HepG2 (cell line): ENCODE measurements at regions not wholly inside any gene's neighbourhood (a gene's known extent, or its start where the extent isn't known, plus 50 kb on each side); places are given as distances from the start of the nearest gene placed in this dataset.

Experiments
- CBX1 ChIP-seq: IDR thresholded peaks from one replicate; pipeline ENCODE4 v1.6.1; 2016; ENCODE audit warnings: antibody characterized with exemption, low read depth
- FOXK2 ChIP-seq: fragments of 450-650 bp; IDR thresholded peaks from 2 replicates; pipeline ENCODE4 v1.6.1; 2016
- MAZ ChIP-seq, 2 experiments: sonication (generic) in 1 of 2; formaldehyde crosslinking in 1 of 2; IDR thresholded peaks; 2 replicates each; pipeline versions ENCODE4 v1.5.0 to v1.6.1; 2012 to 2020; ENCODE audit warnings: low read depth in 2 of 2, mild to moderate bottlenecking in 2 of 2, borderline replicate concordance in 1 of 2, improper control_type of control experiment in 1 of 2, low read length in 1 of 2, missing genetic modification reagents in 1 of 2, moderate library complexity in 1 of 2
- POLR2AphosphoS5 ChIP-seq: IDR thresholded peaks from 2 replicates; pipeline ENCODE4 v1.6.1; 2012; ENCODE audit warnings: low read depth, low read length
- ZBTB8A ChIP-seq: sonication (generic); formaldehyde crosslinking; IDR thresholded peaks from 2 replicates; pipeline ENCODE4 v1.4.0; 2020; ENCODE audit warnings: mild to moderate bottlenecking, low read depth, missing genetic modification reagents, borderline replicate concordance
- ZNF766 ChIP-seq: sonication (generic); formaldehyde crosslinking; IDR thresholded peaks from 2 replicates; pipeline ENCODE4 v1.5.0; 2020; ENCODE audit warnings: missing genetic modification reagents, borderline replicate concordance
- TF ChIP-seq, protein P1 (sequence below): sonication (generic); formaldehyde crosslinking; IDR thresholded peaks from 2 replicates; pipeline ENCODE4 v1.5.0; 2020; ENCODE audit warnings: mild to moderate bottlenecking, missing genetic modification reagents, moderate library complexity
- TF ChIP-seq, protein P2 (sequence below): sonication (generic); formaldehyde crosslinking; IDR thresholded peaks from 2 replicates; pipeline ENCODE4 v1.4.0; 2020; ENCODE audit warnings: missing genetic modification reagents
- TF ChIP-seq, protein P3 (sequence below): sonication (generic); formaldehyde crosslinking; IDR thresholded peaks from 2 replicates; pipeline ENCODE4 v1.4.0; 2020; ENCODE audit warnings: missing genetic modification reagents

DNA sequence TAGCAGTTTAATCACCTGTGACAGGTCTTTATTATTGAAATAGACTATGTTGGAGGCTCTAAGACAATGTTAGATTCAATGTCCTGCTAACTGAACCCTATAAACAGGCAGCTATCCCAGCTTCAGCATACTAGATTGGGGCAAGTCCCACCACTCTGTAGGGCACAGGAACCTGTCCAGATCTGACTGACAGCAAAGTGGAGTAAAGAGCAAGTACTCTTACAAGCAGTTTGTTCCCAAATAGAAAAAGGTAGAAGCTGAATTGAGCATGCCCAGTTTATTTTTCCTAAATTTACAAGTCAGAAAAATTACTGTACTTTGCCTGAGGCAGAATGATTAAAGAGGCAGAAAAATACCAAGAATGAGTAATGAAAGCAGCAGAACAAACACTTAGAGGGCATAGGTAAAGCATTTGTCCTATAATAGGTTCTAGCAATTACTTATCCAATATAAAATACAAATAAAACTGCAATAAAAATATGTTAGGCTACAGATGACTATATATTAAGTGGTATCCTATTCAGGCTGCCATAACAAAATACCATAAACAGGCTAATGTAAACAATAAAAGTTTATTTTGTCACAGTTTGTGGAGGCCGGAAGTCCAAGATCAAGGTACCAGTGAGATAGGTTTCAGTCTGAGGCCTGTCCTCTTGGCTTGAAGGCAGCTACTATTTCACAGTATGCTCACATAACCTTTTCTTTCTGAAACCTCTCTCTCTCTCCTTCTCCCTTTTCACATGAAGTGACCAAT, 868.2 kb downstream of the C12orf50 start:
- TF ChIP-seq MAZ (IDR thresholded peaks at IDR 0.05; ENCODE audit: borderline replicate concordance, low read depth, low read length), result no peak
- TF ChIP-seq MAZ (CRISPR knock-in tag; IDR thresholded peaks at IDR 0.05; ENCODE audit: low read depth), result no peak
- TF ChIP-seq, protein P1, sequence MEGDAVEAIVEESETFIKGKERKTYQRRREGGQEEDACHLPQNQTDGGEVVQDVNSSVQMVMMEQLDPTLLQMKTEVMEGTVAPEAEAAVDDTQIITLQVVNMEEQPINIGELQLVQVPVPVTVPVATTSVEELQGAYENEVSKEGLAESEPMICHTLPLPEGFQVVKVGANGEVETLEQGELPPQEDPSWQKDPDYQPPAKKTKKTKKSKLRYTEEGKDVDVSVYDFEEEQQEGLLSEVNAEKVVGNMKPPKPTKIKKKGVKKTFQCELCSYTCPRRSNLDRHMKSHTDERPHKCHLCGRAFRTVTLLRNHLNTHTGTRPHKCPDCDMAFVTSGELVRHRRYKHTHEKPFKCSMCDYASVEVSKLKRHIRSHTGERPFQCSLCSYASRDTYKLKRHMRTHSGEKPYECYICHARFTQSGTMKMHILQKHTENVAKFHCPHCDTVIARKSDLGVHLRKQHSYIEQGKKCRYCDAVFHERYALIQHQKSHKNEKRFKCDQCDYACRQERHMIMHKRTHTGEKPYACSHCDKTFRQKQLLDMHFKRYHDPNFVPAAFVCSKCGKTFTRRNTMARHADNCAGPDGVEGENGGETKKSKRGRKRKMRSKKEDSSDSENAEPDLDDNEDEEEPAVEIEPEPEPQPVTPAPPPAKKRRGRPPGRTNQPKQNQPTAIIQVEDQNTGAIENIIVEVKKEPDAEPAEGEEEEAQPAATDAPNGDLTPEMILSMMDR (CRISPR knock-in tag), result no peak
- no peak for TF ChIP-seq POLR2AphosphoS5
- no peak for TF ChIP-seq ZBTB8A (CRISPR knock-in tag)
- no peak for TF ChIP-seq FOXK2
- TF ChIP-seq, protein P2, sequence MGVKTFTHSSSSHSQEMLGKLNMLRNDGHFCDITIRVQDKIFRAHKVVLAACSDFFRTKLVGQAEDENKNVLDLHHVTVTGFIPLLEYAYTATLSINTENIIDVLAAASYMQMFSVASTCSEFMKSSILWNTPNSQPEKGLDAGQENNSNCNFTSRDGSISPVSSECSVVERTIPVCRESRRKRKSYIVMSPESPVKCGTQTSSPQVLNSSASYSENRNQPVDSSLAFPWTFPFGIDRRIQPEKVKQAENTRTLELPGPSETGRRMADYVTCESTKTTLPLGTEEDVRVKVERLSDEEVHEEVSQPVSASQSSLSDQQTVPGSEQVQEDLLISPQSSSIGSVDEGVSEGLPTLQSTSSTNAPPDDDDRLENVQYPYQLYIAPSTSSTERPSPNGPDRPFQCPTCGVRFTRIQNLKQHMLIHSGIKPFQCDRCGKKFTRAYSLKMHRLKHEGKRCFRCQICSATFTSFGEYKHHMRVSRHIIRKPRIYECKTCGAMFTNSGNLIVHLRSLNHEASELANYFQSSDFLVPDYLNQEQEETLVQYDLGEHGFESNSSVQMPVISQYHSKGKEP (CRISPR knock-in tag), result no peak
- no peak for TF ChIP-seq CBX1
- no peak for TF ChIP-seq ZNF766 (CRISPR knock-in tag)
- TF ChIP-seq, protein P3, sequence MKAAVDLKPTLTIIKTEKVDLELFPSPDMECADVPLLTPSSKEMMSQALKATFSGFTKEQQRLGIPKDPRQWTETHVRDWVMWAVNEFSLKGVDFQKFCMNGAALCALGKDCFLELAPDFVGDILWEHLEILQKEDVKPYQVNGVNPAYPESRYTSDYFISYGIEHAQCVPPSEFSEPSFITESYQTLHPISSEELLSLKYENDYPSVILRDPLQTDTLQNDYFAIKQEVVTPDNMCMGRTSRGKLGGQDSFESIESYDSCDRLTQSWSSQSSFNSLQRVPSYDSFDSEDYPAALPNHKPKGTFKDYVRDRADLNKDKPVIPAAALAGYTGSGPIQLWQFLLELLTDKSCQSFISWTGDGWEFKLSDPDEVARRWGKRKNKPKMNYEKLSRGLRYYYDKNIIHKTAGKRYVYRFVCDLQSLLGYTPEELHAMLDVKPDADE (CRISPR knock-in tag), result no peak
